NCI-H2227 treated with DMSO at 0.1 percent for 48 hours (cell line): ENCODE measurements at regions not wholly inside any gene's neighbourhood (a gene's known extent, or its start where the extent isn't known, plus 50 kb on each side); places are given as distances from the start of the nearest gene placed in this dataset.

ENCODE experiments used
- DNase-seq: peaks from one replicate; lab custom pipeline; 2025; lab: John Stamatoyannopoulos, UW

- DNase-seq, result no peak
Measured at GRCh38 chr6:1201547-1202200, 110.2 kb upstream of the FOXQ1 start.

GRCh38 chr6:1200409-1201101 lies 111.3 kb upstream of the FOXQ1 start:
- DNase-seq, result no peak

- no peak for DNase-seq
Measured at GRCh38 chr6:1200081-1200408, 111.9 kb upstream of the FOXQ1 start.

GRCh38 chr6:1197309-1197708 lies 114.6 kb upstream of the FOXQ1 start:
- no peak for DNase-seq

GRCh38 chr6:1191141-1191630 lies 120.7 kb upstream of the FOXQ1 start:
- DNase-seq, result no peak

GRCh38 chr6:1190366-1190765 lies 121.5 kb upstream of the FOXQ1 start:
- no peak for DNase-seq

- DNase-seq, result no peak
Measured at GRCh38 chr6:1188199-1188598, 123.7 kb upstream of the FOXQ1 start.

- no peak for DNase-seq
Measured at GRCh38 chr6:1187293-1188131, 124.4 kb upstream of the FOXQ1 start.

GRCh38 chr6:1184318-1184717 lies 127.6 kb upstream of the FOXQ1 start:
- no peak for DNase-seq

- no peak for DNase-seq
Measured at GRCh38 chr6:1182722-1183521, 129.0 kb upstream of the FOXQ1 start.

- no peak for DNase-seq
Measured at GRCh38 chr6:1181939-1182605, 129.8 kb upstream of the FOXQ1 start.

- DNase-seq, result no peak
Measured at GRCh38 chr6:1179571-1180459, 132.1 kb upstream of the FOXQ1 start.

GRCh38 chr6:1178590-1178989 lies 133.3 kb upstream of the FOXQ1 start:
- DNase-seq, result no peak

- no peak for DNase-seq
Measured at GRCh38 chr6:1176567-1176966, 135.3 kb upstream of the FOXQ1 start.

GRCh38 chr6:1175877-1176276 lies 136.0 kb upstream of the FOXQ1 start:
- DNase-seq, result no peak

- no peak for DNase-seq
Measured at GRCh38 chr6:1170794-1171193, 141.1 kb upstream of the FOXQ1 start.

GRCh38 chr6:1164600-1164999 lies 147.3 kb upstream of the FOXQ1 start:
- DNase-seq, result no peak

GRCh38 chr6:1163501-1163900 lies 148.4 kb upstream of the FOXQ1 start:
- no peak for DNase-seq

GRCh38 chr6:1162367-1163275 lies 149.3 kb upstream of the FOXQ1 start:
- no peak for DNase-seq
